OCI-LY1 (cell line): ENCODE measurements at regions not wholly inside any gene's neighbourhood (a gene's known extent, or its start where the extent isn't known, plus 50 kb on each side); places are given as distances from the start of the nearest gene placed in this dataset.

Experiments
- CTCF ChIP-seq: fragments of 200-600 bp; sonication (generic), shearing (Covaris generic); IDR thresholded peaks from 2 replicates; pipeline ENCODE4 v1.5.1; 2017; ENCODE audit warnings: mild to moderate bottlenecking, antibody characterized with exemption, low read length, moderate library complexity, mixed read lengths
- EZH2 ChIP-seq: fragments of 200-600 bp; sonication (generic), shearing (Covaris generic); IDR thresholded peaks from 2 replicates; pipeline ENCODE4 v1.8.0; 2017; ENCODE audit warnings: borderline replicate concordance, mixed run types, mild to moderate bottlenecking, antibody characterized with exemption, low read length, moderate library complexity, mixed read lengths

- TF ChIP-seq CTCF (no peak), EZH2 (no peak)
Observed at GRCh38 chr4:177191586-177191985, 118.1 kb upstream of the NEIL3 start.
